Hepatocyte (in vitro differentiated cells): ENCODE measurements at regions not wholly inside any gene's neighbourhood (a gene's known extent, or its start where the extent isn't known, plus 50 kb on each side); places are given as distances from the start of the nearest gene placed in this dataset.

ENCODE experiments used
- DNase-seq: peaks from one replicate; pipeline ENCODE4 v3.0.0-alpha.2; 2016; ENCODE audit warnings: low spot score
- H2AFZ ChIP-seq: fragments of 200-600 bp; sonication (generic); 2 replicates; pipeline ENCODE4 v1.6.0; 2016; ENCODE audit warnings: antibody characterized with exemption, mild to moderate bottlenecking
- H3K27ac ChIP-seq: fragments of 200-600 bp; sonication (generic); 2 replicates; pipeline ENCODE4 v1.5.1; 2016; ENCODE audit warnings: mild to moderate bottlenecking
- H3K27me3 ChIP-seq: fragments of 200-600 bp; sonication (generic); 2 replicates; pipeline ENCODE4 v1.6.1; 2016
- H3K36me3 ChIP-seq: fragments of 200-600 bp; sonication (generic); replicated peaks from 2 replicates; pipeline ENCODE4 v1.5.1; 2016; ENCODE audit warnings: low read depth; ENCODE audit not compliant: insufficient read depth
- H3K4me1 ChIP-seq: fragments of 200-600 bp; sonication (generic); 2 replicates; pipeline ENCODE4 v1.5.1; 2016; ENCODE audit warnings: mild to moderate bottlenecking, moderate library complexity; ENCODE audit not compliant: insufficient read depth
- H3K4me2 ChIP-seq: fragments of 200-600 bp; sonication (generic); 2 replicates; pipeline ENCODE4 v1.6.0; 2016
- H3K4me3 ChIP-seq: fragments of 200-600 bp; sonication (generic); 2 replicates; pipeline ENCODE4 v1.5.1; 2016; ENCODE audit warnings: mild to moderate bottlenecking
- H3K79me2 ChIP-seq: fragments of 200-600 bp; sonication (generic); 2 replicates; pipeline ENCODE4 v1.6.0; 2017; ENCODE audit warnings: mild to moderate bottlenecking
- H3K9me2 ChIP-seq: fragments of 200-600 bp; sonication (generic); replicated peaks from 2 replicates; pipeline ENCODE4 v1.6.0; 2017; ENCODE audit warnings: mild to moderate bottlenecking; ENCODE audit not compliant: insufficient read depth
- H3K9me3 ChIP-seq: fragments of 200-600 bp; sonication (generic); 2 replicates; pipeline ENCODE4 v1.5.1; 2016; ENCODE audit warnings: low read depth, mild to moderate bottlenecking
- H4K20me1 ChIP-seq: fragments of 200-600 bp; sonication (generic); 2 replicates; pipeline ENCODE4 v1.6.0; 2016; ENCODE audit warnings: mild to moderate bottlenecking; ENCODE audit not compliant: insufficient read depth, poor library complexity, severe bottlenecking
- EZH2 ChIP-seq: fragments of 200-600 bp; sonication (generic); IDR thresholded peaks from 2 replicates; pipeline ENCODE4 v1.6.1; 2016; ENCODE audit warnings: antibody characterized with exemption, mild to moderate bottlenecking, borderline replicate concordance
- EZH2phosphoT487 ChIP-seq: fragments of 200-600 bp; sonication (generic); IDR thresholded peaks from one replicate; pipeline ENCODE4 v1.6.1; 2018; ENCODE audit warnings: antibody characterized with exemption, mild to moderate bottlenecking, low read depth, moderate library complexity; ENCODE audit not compliant: unreplicated experiment, severe bottlenecking
- WGBS: methylation state at CpG from one replicate; pipeline ENCODE4 v1.1.6; 2016; ENCODE audit warnings: low lambda C conversion rate; ENCODE audit errors: missing lambda C conversion rate; 5-methylcytosine and 5-hydroxymethylcytosine counted together
- TF ChIP-seq, protein P1 (sequence below): fragments of 200-600 bp; sonication (generic); IDR thresholded peaks from 2 replicates; pipeline ENCODE4 v1.5.1; 2016; ENCODE audit warnings: antibody characterized with exemption, mild to moderate bottlenecking; ENCODE audit not compliant: poor library complexity

- H3K27me3 ChIP-seq, result peaks cover 8% of the 10 kb centered on the region
- H4K20me1 ChIP-seq, result no peaks in the 10 kb centered on the region
- H3K9me2 ChIP-seq, result no peaks in the 10 kb centered on the region
- DNase-seq, result no peak
- H3K79me2 ChIP-seq, result no peaks in the 10 kb centered on the region
- WGBS, result 44% methylated on average over 9 of the region's 10 CpGs
- no peak for TF ChIP-seq EZH2
- TF ChIP-seq, protein P1, sequence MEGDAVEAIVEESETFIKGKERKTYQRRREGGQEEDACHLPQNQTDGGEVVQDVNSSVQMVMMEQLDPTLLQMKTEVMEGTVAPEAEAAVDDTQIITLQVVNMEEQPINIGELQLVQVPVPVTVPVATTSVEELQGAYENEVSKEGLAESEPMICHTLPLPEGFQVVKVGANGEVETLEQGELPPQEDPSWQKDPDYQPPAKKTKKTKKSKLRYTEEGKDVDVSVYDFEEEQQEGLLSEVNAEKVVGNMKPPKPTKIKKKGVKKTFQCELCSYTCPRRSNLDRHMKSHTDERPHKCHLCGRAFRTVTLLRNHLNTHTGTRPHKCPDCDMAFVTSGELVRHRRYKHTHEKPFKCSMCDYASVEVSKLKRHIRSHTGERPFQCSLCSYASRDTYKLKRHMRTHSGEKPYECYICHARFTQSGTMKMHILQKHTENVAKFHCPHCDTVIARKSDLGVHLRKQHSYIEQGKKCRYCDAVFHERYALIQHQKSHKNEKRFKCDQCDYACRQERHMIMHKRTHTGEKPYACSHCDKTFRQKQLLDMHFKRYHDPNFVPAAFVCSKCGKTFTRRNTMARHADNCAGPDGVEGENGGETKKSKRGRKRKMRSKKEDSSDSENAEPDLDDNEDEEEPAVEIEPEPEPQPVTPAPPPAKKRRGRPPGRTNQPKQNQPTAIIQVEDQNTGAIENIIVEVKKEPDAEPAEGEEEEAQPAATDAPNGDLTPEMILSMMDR, result no peak
- no peak for TF ChIP-seq EZH2phosphoT487
- no peak overlapping the region for H3K27ac ChIP-seq
- H3K9me3 ChIP-seq, result no peaks in the 10 kb centered on the region
- no peaks in the 10 kb centered on the region for H3K4me1 ChIP-seq
- H3K36me3 ChIP-seq, result no peaks in the 10 kb centered on the region
- no peak overlapping the region for H3K4me2 ChIP-seq
- H2AFZ ChIP-seq, result no peak overlapping the region
- no peak overlapping the region for H3K4me3 ChIP-seq
These were observed 299.9 kb upstream of the HABP2 start for GRCh38 chr10:113252650-113253618.

DNA sequence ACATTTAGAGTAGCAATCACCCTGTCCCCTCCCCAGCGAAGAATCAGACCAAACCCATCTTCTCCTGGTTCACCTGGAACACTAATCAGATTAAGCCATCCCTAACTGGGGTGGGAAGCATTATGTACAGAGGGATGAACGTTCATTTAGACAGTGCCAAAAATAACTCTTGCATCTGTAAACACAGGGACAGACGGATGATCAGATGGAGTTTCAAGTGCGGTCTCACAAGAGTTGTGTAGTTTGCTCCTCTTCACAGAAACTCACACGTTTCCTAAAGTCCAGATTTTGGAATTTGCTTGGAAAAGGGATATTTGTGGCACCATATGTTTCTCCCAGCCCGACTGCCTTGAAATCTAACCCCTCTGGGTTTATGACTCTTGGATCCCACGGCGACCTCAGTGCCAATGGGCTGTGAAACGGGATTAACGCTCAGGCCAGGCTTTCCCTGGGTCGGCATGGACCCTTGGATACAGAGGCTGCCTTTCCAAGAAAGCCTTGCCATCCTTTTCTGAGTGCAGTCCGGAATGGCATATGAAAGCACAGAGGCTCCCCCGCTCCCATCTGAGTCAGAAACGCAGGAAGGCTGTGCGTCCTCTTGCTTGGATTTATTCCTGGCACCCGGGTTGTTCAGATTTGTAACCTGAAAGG is 293.2 kb upstream of the HABP2 start:
- Histone ChIP-seq H3K4me1 (no peaks in the 10 kb centered on the region), H3K4me2 (no peak overlapping the region), H2AFZ (no peak overlapping the region), H3K79me2 (no peaks in the 10 kb centered on the region), H3K27me3 (peaks cover 16% of the 10 kb centered on the region), H3K36me3 (no peaks in the 10 kb centered on the region), H3K27ac (no peak overlapping the region), H3K4me3 (no peak overlapping the region), H4K20me1 (no peaks in the 10 kb centered on the region), H3K9me2 (no peaks in the 10 kb centered on the region), H3K9me3 (no peaks in the 10 kb centered on the region)
- TF ChIP-seq EZH2, result no peak
- no peak for DNase-seq
- 74% methylated on average over 16 of the region's 16 CpGs for WGBS

DNA sequence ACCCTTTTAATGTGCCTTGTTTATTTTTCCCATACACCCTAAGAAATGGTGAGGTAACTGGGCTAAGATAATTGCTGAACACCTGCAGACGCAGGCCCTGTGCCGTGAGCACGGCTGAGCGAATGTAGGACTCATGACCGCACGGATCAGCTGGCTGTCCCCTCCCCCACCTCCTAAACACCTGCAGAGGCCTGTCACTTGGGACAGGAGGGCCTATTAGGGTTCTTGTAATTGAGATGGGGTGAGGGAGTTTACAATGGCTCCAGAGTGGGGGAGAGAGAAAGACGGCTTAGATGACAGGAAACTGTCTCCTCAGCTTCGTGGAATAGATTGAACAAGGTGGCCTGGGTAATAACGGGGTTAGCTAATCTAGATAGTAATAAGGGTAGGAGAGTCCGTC is 291.7 kb upstream of the HABP2 start:
- no peaks in the 10 kb centered on the region for H3K79me2 ChIP-seq
- H2AFZ ChIP-seq, result no peak overlapping the region
- H4K20me1 ChIP-seq, result no peaks in the 10 kb centered on the region
- no peak overlapping the region for H3K4me3 ChIP-seq
- no peak for TF ChIP-seq EZH2
- TF ChIP-seq, protein P1, result no peak
- no peak for TF ChIP-seq EZH2phosphoT487
- no peak for DNase-seq
- peaks cover 15% of the 10 kb centered on the region for H3K27me3 ChIP-seq
- H3K4me1 ChIP-seq, result no peaks in the 10 kb centered on the region
- no peak overlapping the region for H3K4me2 ChIP-seq
- no peak overlapping the region for H3K27ac ChIP-seq
- no peaks in the 10 kb centered on the region for H3K9me3 ChIP-seq
- no peaks in the 10 kb centered on the region for H3K9me2 ChIP-seq
- WGBS, result 80% methylated on average over 10 of the region's 10 CpGs
- no peaks in the 10 kb centered on the region for H3K36me3 ChIP-seq

DNA sequence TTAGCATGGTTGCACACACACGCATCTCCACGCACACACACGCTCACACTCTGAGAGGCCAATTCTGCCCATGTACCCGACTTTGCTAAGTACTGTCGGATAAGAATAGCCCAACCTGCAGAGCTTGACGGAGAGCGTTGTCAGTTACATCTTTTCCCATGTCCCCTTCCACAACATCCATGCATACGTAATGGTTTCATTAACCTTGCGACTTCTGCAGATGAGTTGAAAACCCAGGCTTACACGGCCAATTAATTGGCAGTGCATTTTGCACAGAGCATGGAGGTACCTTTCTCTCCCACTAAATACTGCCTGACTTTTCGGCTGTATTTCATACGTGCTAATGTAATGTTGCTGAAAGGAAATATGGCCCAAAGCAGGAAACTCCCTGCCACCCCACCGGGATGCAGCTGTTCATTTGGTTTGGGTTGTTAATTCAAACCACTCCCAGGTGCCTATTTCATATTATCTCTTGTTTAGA is 291.2 kb upstream of the HABP2 start:
- no peak for DNase-seq
- Histone ChIP-seq H3K9me3 (no peaks in the 10 kb centered on the region), H4K20me1 (no peaks in the 10 kb centered on the region), H3K4me1 (no peaks in the 10 kb centered on the region), H3K27me3 (peaks cover 10% of the 10 kb centered on the region), H3K9me2 (no peaks in the 10 kb centered on the region), H3K4me2 (no peak overlapping the region), H3K4me3 (no peak overlapping the region), H3K36me3 (no peaks in the 10 kb centered on the region), H3K27ac (no peak overlapping the region), H3K79me2 (no peaks in the 10 kb centered on the region), H2AFZ (no peak overlapping the region)
- WGBS, result 79% methylated on average over 13 of the region's 13 CpGs
- TF ChIP-seq EZH2phosphoT487, result no peak
- TF ChIP-seq EZH2, result no peak
- TF ChIP-seq, protein P1, result no peak
